Testis (tissue), 2 donors: ENCODE measurements at regions not wholly inside any gene's neighbourhood (a gene's known extent, or its start where the extent isn't known, plus 50 kb on each side); places are given as distances from the start of the nearest gene placed in this dataset.

Source experiments
- DNase-seq: peaks from one replicate; pipeline ENCODE4 v3.0.0-alpha.2; 2019
- H3K27ac ChIP-seq, 2 donors: fragments of 200-600 bp; sonication (generic); one replicate each; pipeline ENCODE4 v1.5.1; 2019
- H3K27me3 ChIP-seq: fragments of 200-600 bp; sonication (generic); one replicate; pipeline ENCODE4 v1.5.1; 2019
- H3K36me3 ChIP-seq: fragments of 200-600 bp; sonication (generic); one replicate; pipeline ENCODE4 v1.5.1; 2017; ENCODE audit warnings: low read depth; ENCODE audit errors: missing control alignments
- H3K4me1 ChIP-seq: fragments of 200-600 bp; sonication (generic); one replicate; pipeline ENCODE4 v1.5.1; 2019
- H3K4me3 ChIP-seq, 2 donors: fragments of 200-600 bp; sonication (generic); one replicate each; pipeline ENCODE4 v1.5.1; 2017 to 2019
- H3K9me3 ChIP-seq: fragments of 200-600 bp; sonication (generic); one replicate; pipeline ENCODE4 v1.5.1; 2017
- CTCF ChIP-seq, 3 experiments: fragments of 450-650 bp in 2 of 3; fragments of 200-600 bp in 1 of 3; sonication (generic) in 1 of 3; IDR thresholded peaks; one replicate each; pipeline ENCODE4 v1.5.1; 2016 to 2019; ENCODE audit warnings: antibody characterized with exemption in 3 of 3, mild to moderate bottlenecking in 2 of 3, moderate library complexity in 1 of 3
- POLR2A ChIP-seq: fragments of 450-650 bp; IDR thresholded peaks from one replicate; pipeline ENCODE4 v1.6.1; 2017; ENCODE audit warnings: antibody characterized with exemption, mild to moderate bottlenecking, moderate library complexity
- WGBS, 2 donors: methylation state at CpG; one replicate each; pipeline ENCODE4 v1.1.5; 2018; 5-methylcytosine and 5-hydroxymethylcytosine counted together
- intact Hi-C: fragments of 100-400 bp; cut with DNase I; formaldehyde crosslinking; loops from one replicate; pipeline ENCODE4 v1.15.1; 2023; ENCODE audit warnings: low total_unique reads

DNA sequence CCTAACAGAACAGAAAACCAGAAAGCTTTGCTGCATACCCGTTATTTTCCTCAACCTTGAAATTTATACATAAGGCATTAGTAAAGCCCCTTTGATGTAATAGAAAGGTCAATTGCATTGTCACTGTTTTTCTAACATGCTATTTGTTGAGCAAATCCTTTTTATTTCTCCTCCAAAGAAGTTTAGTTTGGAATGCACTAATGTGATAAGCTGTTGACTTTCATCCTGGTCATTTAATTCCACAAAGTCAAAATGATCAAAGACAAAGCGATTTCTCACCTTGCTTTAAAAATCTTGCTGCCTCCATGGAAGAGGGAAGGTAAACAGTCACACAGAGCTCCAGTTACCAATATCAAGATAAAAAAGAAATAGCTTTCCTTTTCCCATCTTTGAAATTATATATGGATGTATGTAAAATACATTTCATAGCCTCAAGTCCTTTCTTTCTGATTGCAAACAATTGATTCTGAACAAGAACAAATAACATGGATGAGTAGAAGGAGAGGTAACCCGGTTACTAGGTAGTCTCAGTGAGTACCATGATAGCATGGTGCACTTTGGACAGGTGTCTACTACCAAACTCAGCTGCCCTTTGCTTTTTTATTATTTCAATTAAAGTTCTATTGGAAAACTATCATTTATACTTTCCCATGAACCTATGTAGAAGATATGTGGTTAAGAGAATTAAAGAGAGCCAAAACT is 452.7 kb downstream of the STK39 start:
- 70 to 73% methylated on average over 3 of the region's 3 CpGs for WGBS, 2 donors
- TF ChIP-seq CTCF (IDR thresholded peaks at IDR 0.05) = no peak
- TF ChIP-seq POLR2A = no peak
- no peak overlapping the region for H3K4me3 ChIP-seq
- H3K9me3 ChIP-seq = no peaks in the 10 kb centered on the region
- H3K36me3 ChIP-seq = no peaks in the 10 kb centered on the region
- DNase-seq = no peak
- H3K4me1 ChIP-seq = no peaks in the 10 kb centered on the region
- intact Hi-C loops = no loop called here
- H3K27ac ChIP-seq = no peak overlapping the region
- H3K27me3 ChIP-seq = no peaks in the 10 kb centered on the region

DNA sequence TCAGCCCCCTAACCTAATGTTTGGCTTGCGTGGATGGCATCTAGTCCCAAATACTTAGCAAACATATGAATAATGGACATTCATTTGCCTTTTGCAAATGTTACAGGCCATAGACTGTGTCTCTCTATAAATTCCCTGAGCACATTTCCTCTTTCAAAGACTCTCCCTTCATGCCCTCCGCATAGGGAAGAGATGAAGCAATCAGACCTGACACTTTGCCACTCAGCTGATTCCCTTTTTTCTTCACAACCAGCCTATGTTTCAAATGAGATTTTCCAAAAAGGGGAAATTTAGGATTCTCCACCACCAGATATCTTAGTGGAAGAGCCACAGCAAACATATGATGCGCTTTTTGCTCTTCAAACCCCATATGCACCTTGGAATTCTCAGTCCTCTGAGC is 453.7 kb downstream of the STK39 start:
- no peak overlapping the region for H3K27ac ChIP-seq
- DNase-seq = no peak
- no peak overlapping the region for H3K4me3 ChIP-seq
- H3K27me3 ChIP-seq = no peaks in the 10 kb centered on the region
- H3K4me1 ChIP-seq = no peaks in the 10 kb centered on the region
- H3K36me3 ChIP-seq = no peaks in the 10 kb centered on the region
- no peak for TF ChIP-seq POLR2A
- TF ChIP-seq CTCF (IDR thresholded peaks at IDR 0.05) = no peak
- WGBS, 2 donors = 92% methylated on average over 3 of the region's 3 CpGs
- intact Hi-C loops = no loop called here
- no peaks in the 10 kb centered on the region for H3K9me3 ChIP-seq

DNA sequence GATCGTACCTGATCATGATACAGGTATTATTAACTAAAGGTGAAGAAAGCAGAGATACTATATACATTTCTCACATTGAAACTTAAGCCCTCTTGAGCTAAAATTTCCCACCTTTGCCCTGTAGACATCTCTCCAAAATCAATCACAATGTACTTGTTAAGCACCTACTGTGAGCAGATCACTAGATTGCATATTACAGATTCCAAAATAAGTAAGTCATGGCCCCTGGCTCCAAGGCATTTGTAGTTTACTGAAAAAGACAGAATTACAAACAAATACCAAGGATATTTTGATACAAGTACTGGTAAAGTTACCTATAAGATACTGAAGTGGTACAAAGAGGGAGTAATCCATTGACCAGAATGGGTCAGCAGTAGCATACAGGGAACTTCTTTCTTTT is 455.3 kb downstream of the STK39 start:
- intact Hi-C loops = no loop called here
- Histone ChIP-seq H3K4me1 (peaks cover under 1% of the 10 kb centered on the region), H3K27ac (no peak overlapping the region), H3K9me3 (no peaks in the 10 kb centered on the region), H3K4me3 (no peak overlapping the region), H3K36me3 (no peaks in the 10 kb centered on the region), H3K27me3 (no peaks in the 10 kb centered on the region)
- 96 to 100% methylated on average over 1 of the region's 1 CpG for WGBS, 2 donors
- DNase-seq = no peak
- TF ChIP-seq POLR2A = no peak
- TF ChIP-seq CTCF (IDR thresholded peaks at IDR 0.05) = no peak

GRCh38 chr2:167790781-167791450 is 456.5 kb downstream of the STK39 start:
- H3K4me1 ChIP-seq = peaks cover 3% of the 10 kb centered on the region
- no peak for DNase-seq
- no peaks in the 10 kb centered on the region for H3K9me3 ChIP-seq
- TF ChIP-seq CTCF (IDR thresholded peaks at IDR 0.05) (no peak), POLR2A (no peak)
- no peak overlapping the region for H3K4me3 ChIP-seq
- H3K27me3 ChIP-seq = no peaks in the 10 kb centered on the region
- no peaks in the 10 kb centered on the region for H3K36me3 ChIP-seq
- H3K27ac ChIP-seq = no peak overlapping the region
- intact Hi-C loops = no loop called here
- WGBS, 2 donors = 92 to 94% methylated on average over 4 of the region's 4 CpGs

DNA sequence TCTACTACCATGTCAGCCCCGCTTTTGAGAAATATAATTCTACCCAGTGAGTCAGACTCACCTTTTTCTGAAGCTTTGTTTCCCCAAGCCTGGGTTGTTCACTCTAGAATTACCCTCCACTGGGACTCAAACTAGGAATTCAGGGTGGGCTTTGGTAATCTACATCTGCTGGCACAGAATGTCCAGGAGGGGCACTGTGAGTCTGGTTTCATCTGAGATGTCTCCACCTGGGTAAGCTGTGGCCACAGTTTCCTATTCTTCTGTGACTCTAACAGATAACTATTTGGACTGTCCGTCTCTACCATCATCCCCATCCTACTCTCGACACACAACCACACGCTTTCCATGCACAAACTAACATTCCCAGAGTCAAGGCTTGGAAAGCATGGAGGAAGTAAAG is 457.2 kb downstream of the STK39 start:
- no peaks in the 10 kb centered on the region for H3K9me3 ChIP-seq
- TF ChIP-seq CTCF (IDR thresholded peaks at IDR 0.05) = no peak
- H3K27me3 ChIP-seq = no peaks in the 10 kb centered on the region
- intact Hi-C loops = no loop called here
- DNase-seq = no peak
- peaks cover 3% of the 10 kb centered on the region for H3K4me1 ChIP-seq
- no peaks in the 10 kb centered on the region for H3K36me3 ChIP-seq
- H3K4me3 ChIP-seq = no peak overlapping the region
- no peak overlapping the region for H3K27ac ChIP-seq
- 93 to 95% methylated on average over 4 of the region's 4 CpGs for WGBS, 2 donors
